ENCODE measurements at regions not wholly inside any gene's neighbourhood (a gene's known extent, or its start where the extent isn't known, plus 50 kb on each side); places are given as distances from the start of the nearest gene placed in this dataset.
A peak's percentile ranks its signal among the peaks of the same experiment; 100 is the strongest.

GRCh38 chr10:88063861-88064557, 200.6 kb downstream of the PTEN start (continued):
- TF ChIP-seq EGR2 (tag by site-specific recombination; IDR thresholded peaks at IDR 0.05; ENCODE audit: low read depth) (no peak), BCL11A (tag by site-specific recombination; IDR thresholded peaks at IDR 0.05; ENCODE audit: low read depth) (no peak), BCL6B (tag by site-specific recombination; IDR thresholded peaks at IDR 0.05) (no peak), ZBTB49 (tag by site-specific recombination; IDR thresholded peaks at IDR 0.05; ENCODE audit: low read depth) (no peak)

GRCh38 chr10:88064608-88065382, 201.4 kb downstream of the PTEN start:
- Histone ChIP-seq H3K4me1 (ENCODE audit: control insufficient read depth, insufficient read depth, low read length) (peaks cover 20% of the 10 kb centered on the region), H3K4me3 (ENCODE audit: low read depth, low read length) (no peak overlapping the region)
- CTCF ChIA-PET: no interaction called here

GRCh38 chr10:88065383-88066049, 202.1 kb downstream of the PTEN start:
- ChIA-PET CTCF (interaction anchor here (0.6 kb wide), 1 partner anchor 487 kb away, joined by 4 read pairs; no protein-coding TSS in a partner anchor), POLR2A (no interaction called here)
- Histone ChIP-seq H3K4me3 (ENCODE audit: low read depth, low read length) (no peak overlapping the region), H3K36me3 (ENCODE audit: control insufficient read depth in 2 of 2, insufficient read depth in 1 of 2, low read length in 2 of 2) (no peaks in the 10 kb centered on the region), H3K4me1 (ENCODE audit: control insufficient read depth, insufficient read depth, low read length) (peaks cover 27% of the 10 kb centered on the region), H3K9me3 (ENCODE audit: control insufficient read depth, insufficient read depth, low read depth, low read length) (no peaks in the 10 kb centered on the region), H3K27ac (ENCODE audit: extremely low read depth, low read depth, low read length) (no peak overlapping the region)
- no peak for TF ChIP-seq ZNF585B (tag by site-specific recombination; IDR thresholded peaks at IDR 0.05)
- no peak for TF ChIP-seq HOXA7 (CRISPR knock-in tag; IDR thresholded peaks at IDR 0.05; ENCODE audit: borderline replicate concordance)
- no peak for TF ChIP-seq ZNF280D (tag by site-specific recombination; IDR thresholded peaks at IDR 0.05)
- no peak for TF ChIP-seq ZNF354C (tag by site-specific recombination; IDR thresholded peaks at IDR 0.05; ENCODE audit: borderline replicate concordance, low read depth)
- no peak for TF ChIP-seq KLF7 (tag by site-specific recombination; IDR thresholded peaks at IDR 0.05; ENCODE audit: borderline replicate concordance)
- TF ChIP-seq ZNF350 (tag by site-specific recombination; IDR thresholded peaks at IDR 0.05): no peak
- no peak for TF ChIP-seq ZNF843 (tag by site-specific recombination; IDR thresholded peaks at IDR 0.05)
- TF ChIP-seq ZBTB17 (tag by site-specific recombination; IDR thresholded peaks at IDR 0.05): no peak
- no peak for TF ChIP-seq ZNF660 (tag by site-specific recombination; IDR thresholded peaks at IDR 0.05)
- TF ChIP-seq ZNF792 (tag by site-specific recombination; IDR thresholded peaks at IDR 0.05): no peak
- TF ChIP-seq ZBTB21 (tag by site-specific recombination; IDR thresholded peaks at IDR 0.05): no peak

More at GRCh38 chr10:88064608-88065382, 201.4 kb downstream of the PTEN start:
- POLR2A ChIA-PET: no interaction called here
- TF ChIP-seq ZBTB11 (tag by site-specific recombination; conservative IDR thresholded peaks at IDR 0.05; ENCODE audit: low read depth) (no peak), ZNF341 (tag by site-specific recombination; IDR thresholded peaks at IDR 0.05; ENCODE audit: low read depth) (0 out of 2 replicates have a peak, but pooled peaks have one; percentile 9)
- Histone ChIP-seq H3K9me3 (ENCODE audit: control insufficient read depth, insufficient read depth, low read depth, low read length) (no peaks in the 10 kb centered on the region), H3K36me3 (ENCODE audit: control insufficient read depth in 2 of 2, insufficient read depth in 1 of 2, low read length in 2 of 2) (no peaks in the 10 kb centered on the region), H3K27ac (ENCODE audit: extremely low read depth, low read depth, low read length) (no peak overlapping the region)
